NK-92 treated with Interleukin-12 subunit alpha and Interleukin-12 subunit beta, amount 100 ng/mL, for 24 hours (cell line): ENCODE measurements at regions not wholly inside any gene's neighbourhood (a gene's known extent, or its start where the extent isn't known, plus 50 kb on each side); places are given as distances from the start of the nearest gene placed in this dataset.

ENCODE experiments used
- DNase-seq: peaks from one replicate; lab custom pipeline; 2025; lab: John Stamatoyannopoulos, UW

- no peak for DNase-seq
Measured at GRCh38 chr11:26245046-26245445, 86.9 kb upstream of the ANO3 start.

DNA sequence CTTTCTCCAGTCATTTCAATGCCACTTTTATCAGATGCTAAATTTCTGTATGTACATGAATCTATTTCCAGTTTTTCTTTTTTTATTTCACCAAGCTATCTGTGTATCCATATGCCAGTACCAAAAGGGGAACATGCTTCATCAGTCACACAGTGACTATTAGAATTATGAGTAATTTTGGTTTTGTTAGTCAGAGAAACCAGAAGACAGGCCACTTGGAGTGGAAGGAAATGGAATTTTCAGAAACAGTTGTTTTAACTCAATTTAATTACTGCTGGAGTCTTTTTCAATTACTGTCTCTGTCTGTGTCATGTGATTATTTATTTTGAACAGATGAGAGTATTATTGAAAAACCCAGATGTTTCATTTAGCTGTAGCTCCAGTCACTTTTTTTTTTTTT, 84.6 kb upstream of the ANO3 start:
- no peak for DNase-seq

- no peak for DNase-seq
Measured at GRCh38 chr11:26248661-26249060, 83.3 kb upstream of the ANO3 start.

DNA sequence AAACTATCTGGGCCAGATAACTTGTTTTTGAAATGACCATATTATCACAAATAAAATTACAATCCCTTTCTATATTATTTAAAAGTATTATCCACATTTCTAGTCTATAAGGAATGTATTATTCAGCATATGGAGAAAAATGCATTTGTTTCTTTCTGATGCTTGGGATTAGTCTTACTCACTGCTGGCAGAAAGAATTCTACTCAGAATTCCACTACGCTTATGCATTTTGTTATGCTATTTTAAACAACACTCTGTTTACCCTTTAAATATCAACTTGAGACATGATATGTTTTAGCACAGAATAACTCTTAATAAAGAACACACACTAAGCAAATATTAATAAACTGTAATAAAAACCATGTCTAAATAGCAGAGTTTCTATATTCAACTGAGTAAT, 77.6 kb upstream of the ANO3 start:
- DNase-seq, result no peak

GRCh38 chr11:26263769-26264168, 68.2 kb upstream of the ANO3 start:
- no peak for DNase-seq

DNA sequence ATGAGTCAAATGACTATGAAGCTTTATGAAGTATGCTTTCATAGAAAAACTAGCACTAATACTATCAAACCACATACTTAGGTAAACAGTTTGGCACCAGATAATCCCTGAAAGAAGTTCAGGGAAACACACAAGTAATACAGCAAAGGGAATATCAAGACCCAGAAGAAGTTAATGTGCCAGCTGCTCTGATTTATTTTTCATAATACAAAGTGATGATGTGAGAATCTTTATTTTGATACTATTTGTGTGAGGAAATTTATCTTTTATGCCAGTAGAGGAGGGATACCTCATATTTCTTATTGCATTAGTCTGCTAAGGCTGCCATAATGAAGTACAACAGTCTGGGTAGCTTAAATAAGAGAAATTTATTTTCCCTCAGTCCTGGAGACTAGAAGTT, 67.7 kb upstream of the ANO3 start:
- DNase-seq, result no peak

GRCh38 chr11:26268980-26269660, 62.8 kb upstream of the ANO3 start:
- DNase-seq, result no peak

GRCh38 chr11:26271666-26272065, 60.3 kb upstream of the ANO3 start:
- no peak for DNase-seq

GRCh38 chr11:26276798-26277424, 55.0 kb upstream of the ANO3 start:
- peak; percentile 25 for DNase-seq

DNA sequence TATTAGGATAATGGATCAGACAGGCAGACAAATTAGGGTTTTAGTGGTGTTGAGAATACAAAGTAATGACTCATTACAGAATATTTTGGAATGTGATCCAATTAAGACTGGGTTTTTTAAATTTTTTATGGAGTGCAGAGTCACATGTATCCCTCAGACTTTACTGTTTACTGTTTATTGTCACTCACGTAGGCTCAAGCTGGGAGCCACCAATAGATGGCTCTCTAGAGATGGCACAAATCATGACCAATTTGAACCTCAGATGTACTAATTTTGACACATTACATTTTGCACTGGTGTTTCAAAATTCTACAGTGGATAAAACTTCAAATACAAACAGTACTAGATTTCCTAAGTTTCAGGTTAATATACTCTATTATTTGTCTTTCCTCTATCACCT, 53.6 kb upstream of the ANO3 start:
- DNase-seq, result no peak
